ENCODE measurements at regions not wholly inside any gene's neighbourhood (a gene's known extent, or its start where the extent isn't known, plus 50 kb on each side); places are given as distances from the start of the nearest gene placed in this dataset.

GRCh38 chr10:117684046-117684610 is 141.6 kb downstream of the EMX2 start:
- TF ChIP-seq CTCF (IDR thresholded peaks at IDR 0.05 in 4 of 5, conservative IDR thresholded peaks at IDR 0.05 in 1 of 5) (no peak), POLR2A (IDR thresholded peaks at IDR 0.05) (no peak)

Measured in gastrocnemius medialis (tissue), 4 donors.